ENCODE measurements at regions not wholly inside any gene's neighbourhood (a gene's known extent, or its start where the extent isn't known, plus 50 kb on each side); places are given as distances from the start of the nearest gene placed in this dataset.

- no peak for TF ChIP-seq CTCF (IDR thresholded peaks at IDR 0.05)
- TF ChIP-seq ZFX (IDR thresholded peaks at IDR 0.05; ENCODE audit: borderline replicate concordance) = no peak
These were observed 278.9 kb downstream of the SEC14L1 start for GRCh38 chr17:77419547-77420094.

All from 22Rv1 (cell line).